ENCODE measurements at regions not wholly inside any gene's neighbourhood (a gene's known extent, or its start where the extent isn't known, plus 50 kb on each side); places are given as distances from the start of the nearest gene placed in this dataset.

DNA sequence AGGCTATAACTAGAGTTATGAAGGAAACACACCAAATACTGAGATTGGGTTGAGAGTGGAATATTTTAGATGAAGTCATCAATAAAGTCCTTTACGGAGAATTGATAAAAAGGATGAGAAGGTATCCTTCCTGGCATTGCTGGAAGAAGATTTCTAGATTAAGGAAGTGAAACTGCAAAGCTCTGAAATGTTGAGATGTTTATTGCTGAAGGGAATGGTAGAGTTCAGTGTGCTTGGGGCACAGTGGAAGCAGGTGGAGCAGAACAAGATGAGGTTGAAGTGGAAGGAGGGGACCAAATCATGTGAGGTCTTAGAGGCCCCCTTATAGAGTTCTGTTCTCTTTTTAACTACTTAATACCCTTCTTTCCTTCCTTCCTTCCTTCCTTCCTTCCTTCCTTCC is 848.5 kb downstream of the RAB28 start (continued):
- no peak for TF ChIP-seq BRCA1 (IDR thresholded peaks at IDR 0.05; ENCODE audit: low read depth, low read length)
- TF ChIP-seq RBBP5 (IDR thresholded peaks at IDR 0.05; ENCODE audit: borderline replicate concordance, low read depth, low read length) = no peak
- no peak for TF ChIP-seq KDM5A (IDR thresholded peaks at IDR 0.05; ENCODE audit: low read length)
- TF ChIP-seq FOSL1 (IDR thresholded peaks at IDR 0.05; ENCODE audit: insufficient read depth, low read depth, low read length) = no peak
- no peak for TF ChIP-seq JUN (IDR thresholded peaks at IDR 0.05; ENCODE audit: low read depth, low read length)
